Heart left ventricle (tissue), 13 donors: ENCODE measurements at regions not wholly inside any gene's neighbourhood (a gene's known extent, or its start where the extent isn't known, plus 50 kb on each side); places are given as distances from the start of the nearest gene placed in this dataset.
"Not testable (repeated sequence)": the region's sequence is repeated elsewhere in the genome, so short reads cannot be mapped to it uniquely, and the experiment has no call there.

Experiments
- POLR2A ChIP-seq, 2 donors: fragments of 450-650 bp; IDR thresholded peaks; one replicate each; pipeline ENCODE4 v1.6.1; 2017; ENCODE audit warnings: antibody characterized with exemption in 2 of 2, mild to moderate bottlenecking in 2 of 2, moderate library complexity in 2 of 2
- TF ChIP-seq, protein P1 (sequence below), 12 donors: fragments of 200-600 bp; sonication (generic) in 4 of 12; IDR thresholded peaks; one replicate each; pipeline versions ENCODE4 v1.5.0 to v1.8.0; 2018 to 2022; ENCODE audit warnings: antibody characterized with exemption in 12 of 12, mild to moderate bottlenecking in 5 of 12
- donor health status: ischemic (EF 13 %, LVEDD 7.1; RV severe dilation, severe dysfunction).
- donor health status: DM: no; HTN: yes; CAD: no.
- donor health status: DM: no; HTN: no; CAD: no.
- donor health status: ischemic (EF 25% LVEDD 6.9; RV normal size, moderate dysfunction).
- donor health status: ischemic (EF 25% LVEDD 5.7; RV mildly dilated, moderate dysfunction).
- donor health status: ischemic (EF 35%, LVEDD 5.7; RV mildly dilated, moderate dysfunction).
- donor health status: nonischemic (EF 11% LVEDD 7.7; RV severe dilation, severe dysfunction).
- donor health status: DM: yes; HTN: yes; CAD: no.
- donor health status: PGD.
- donor health status: ischemic (EF 29% LVEDD 5.4; RV normal size, mild dysfunction).
- donor health status: nonischemic (EF 23%, LVEDD 6.1; RV moderate dilation, normal function).

DNA sequence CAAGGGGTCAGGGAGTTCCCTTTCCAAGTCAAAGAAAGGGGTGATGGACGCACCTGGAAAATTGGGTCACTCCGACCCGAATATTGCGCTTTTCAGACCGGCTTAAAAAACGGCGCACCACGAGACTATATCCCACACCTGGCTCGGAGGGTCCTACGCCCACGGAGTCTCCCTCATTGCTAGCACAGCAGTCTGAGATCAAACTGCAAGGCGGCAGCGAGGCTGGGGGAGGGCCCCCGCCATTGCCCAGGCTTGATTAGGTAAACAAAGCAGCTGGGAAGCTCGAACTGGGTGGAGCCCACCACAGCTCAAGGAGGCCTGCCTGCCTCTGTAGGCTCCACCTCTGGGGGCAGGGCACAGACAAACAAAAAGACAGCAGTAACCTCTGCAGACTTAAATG, 1150.5 kb downstream of the HACE1 start:
- TF ChIP-seq, protein P1, sequence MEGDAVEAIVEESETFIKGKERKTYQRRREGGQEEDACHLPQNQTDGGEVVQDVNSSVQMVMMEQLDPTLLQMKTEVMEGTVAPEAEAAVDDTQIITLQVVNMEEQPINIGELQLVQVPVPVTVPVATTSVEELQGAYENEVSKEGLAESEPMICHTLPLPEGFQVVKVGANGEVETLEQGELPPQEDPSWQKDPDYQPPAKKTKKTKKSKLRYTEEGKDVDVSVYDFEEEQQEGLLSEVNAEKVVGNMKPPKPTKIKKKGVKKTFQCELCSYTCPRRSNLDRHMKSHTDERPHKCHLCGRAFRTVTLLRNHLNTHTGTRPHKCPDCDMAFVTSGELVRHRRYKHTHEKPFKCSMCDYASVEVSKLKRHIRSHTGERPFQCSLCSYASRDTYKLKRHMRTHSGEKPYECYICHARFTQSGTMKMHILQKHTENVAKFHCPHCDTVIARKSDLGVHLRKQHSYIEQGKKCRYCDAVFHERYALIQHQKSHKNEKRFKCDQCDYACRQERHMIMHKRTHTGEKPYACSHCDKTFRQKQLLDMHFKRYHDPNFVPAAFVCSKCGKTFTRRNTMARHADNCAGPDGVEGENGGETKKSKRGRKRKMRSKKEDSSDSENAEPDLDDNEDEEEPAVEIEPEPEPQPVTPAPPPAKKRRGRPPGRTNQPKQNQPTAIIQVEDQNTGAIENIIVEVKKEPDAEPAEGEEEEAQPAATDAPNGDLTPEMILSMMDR (IDR thresholded peaks at IDR 0.05), result not testable (repeated sequence)
- TF ChIP-seq POLR2A (IDR thresholded peaks at IDR 0.05), result not testable (repeated sequence)
